Psoas muscle (tissue), 7 donors: ENCODE measurements at regions not wholly inside any gene's neighbourhood (a gene's known extent, or its start where the extent isn't known, plus 50 kb on each side); places are given as distances from the start of the nearest gene placed in this dataset.

Source experiments
- ATAC-seq, 4 donors: fragments of 200-7000 bp; cut with Tn5 transposase; one replicate each; pipeline ENCODE4 v1.9.1; 2020; ENCODE audit warnings: moderate library complexity in 3 of 4, mild to moderate bottlenecking in 2 of 4
- DNase-seq, 2 donors: peaks; one replicate each; pipeline ENCODE4 v3.0.0-alpha.2; 2020
- H3K27ac ChIP-seq: fragments of 200-600 bp; one replicate; pipeline ENCODE4 v1.8.0; 2022
- H3K27me3 ChIP-seq, 3 donors: fragments of 200-600 bp in 1 of 3; one replicate each; pipeline versions ENCODE4 v1.6.1 to v1.8.0; 2013 to 2022; ENCODE audit warnings: low read length in 2 of 3, mild to moderate bottlenecking in 2 of 3, moderate library complexity in 1 of 3; ENCODE audit not compliant: insufficient read depth in 3 of 3
- H3K36me3 ChIP-seq, 2 donors: fragments of 200-600 bp in 1 of 2; one replicate each; pipeline versions ENCODE4 v1.6.1 to v1.8.0; 2013 to 2022; ENCODE audit warnings: low read depth in 1 of 2, mild to moderate bottlenecking in 1 of 2, moderate library complexity in 1 of 2; ENCODE audit not compliant: insufficient read depth in 1 of 2
- H3K4me1 ChIP-seq: fragments of 200-600 bp; one replicate; pipeline ENCODE4 v1.8.0; 2022
- H3K4me3 ChIP-seq: fragments of 200-600 bp; one replicate; pipeline ENCODE4 v1.8.0; 2022; ENCODE audit warnings: mild to moderate bottlenecking
- H3K9me3 ChIP-seq: fragments of 200-600 bp; one replicate; pipeline ENCODE4 v1.8.0; 2022
- CTCF ChIP-seq: fragments of 200-600 bp; IDR thresholded peaks from one replicate; pipeline ENCODE4 v1.8.0; 2022; ENCODE audit warnings: antibody characterized with exemption
- WGBS, 3 donors: extraction: QIAGEN DNeasy Blood & Tissue Kit; methylation state at CpG; one replicate each; pipeline versions ENCODE4 v1.1.6 to v1.1.7; 2013; 5-methylcytosine and 5-hydroxymethylcytosine counted together
- intact Hi-C, 2 donors: fragments of 100-400 bp; cut with DNase I; formaldehyde crosslinking; loops; one replicate each; pipeline versions ENCODE4 v1.11.0 to v1.14.2; 2022
- donor health status: healthy with polysubstance abuse.
- donor health status: DM: no; HTN: no; CAD: no; lungs with moderate emphysema.
- donor health status: Bipolar disorder and iron deficiency.
- donor health status: healthy.
- donor health status: DM: yes; HTN: yes; CAD: no.
- donor health status: DM: no; HTN: no; CAD: no.
- donor health status: DM: yes; HTN: yes; CAD: no.

DNA sequence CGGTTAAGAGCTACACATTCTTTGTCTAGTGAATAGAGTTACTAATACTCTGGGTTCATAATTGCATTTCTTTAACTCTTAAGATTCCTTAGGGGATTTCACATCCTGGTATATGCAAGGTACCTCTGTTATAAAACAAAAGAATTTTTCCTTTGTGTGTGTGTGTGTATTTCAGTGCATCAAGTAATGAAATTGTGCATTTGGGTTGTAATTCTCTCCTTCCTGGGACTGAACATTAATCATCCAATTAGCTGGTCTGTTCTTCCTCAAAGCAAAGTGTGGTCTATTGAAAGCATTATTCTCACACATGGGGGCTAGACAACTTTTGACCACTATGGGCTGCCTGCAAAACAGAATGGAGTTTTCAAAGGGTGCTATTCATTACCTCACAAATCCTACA, 74.0 kb downstream of the ZC3H11B start:
- intact Hi-C loops: no loop called here
- no peak for ATAC-seq
- WGBS, 3 donors: 84 to 91% (median 87%) methylated on average over 1 of the region's 1 CpG
- Histone ChIP-seq H3K27me3 (no peaks in the 10 kb centered on the region), H3K4me3 (no peak overlapping the region), H3K4me1 (no peaks in the 10 kb centered on the region), H3K9me3 (no peaks in the 10 kb centered on the region), H3K36me3 (no peaks in the 10 kb centered on the region), H3K27ac (no peak overlapping the region)
- DNase-seq: no peak
- TF ChIP-seq CTCF: no peak

DNA sequence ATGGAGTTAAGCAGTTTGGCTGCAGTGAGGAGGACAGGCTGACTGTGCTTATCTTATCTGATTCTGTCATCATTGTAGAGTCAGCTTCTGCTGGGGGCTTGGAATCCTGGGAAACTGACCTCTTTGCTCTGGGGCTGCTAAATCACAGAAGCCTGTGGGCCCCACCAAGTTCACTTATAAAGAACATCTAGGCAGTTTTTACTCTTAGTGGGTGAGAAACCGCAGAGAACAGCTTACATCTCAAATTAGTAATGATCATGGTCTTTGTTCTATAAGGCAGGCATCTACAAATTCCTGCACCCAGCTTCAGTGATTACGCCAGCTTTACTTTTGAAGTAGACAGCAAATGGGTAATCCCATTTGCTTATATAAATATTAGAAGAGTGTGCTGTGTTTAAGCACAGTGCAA, 75.7 kb downstream of the ZC3H11B start:
- DNase-seq: no peak
- no peak for ATAC-seq
- no peaks in the 10 kb centered on the region for H3K27me3 ChIP-seq
- no peak overlapping the region for H3K4me3 ChIP-seq
- no peak for TF ChIP-seq CTCF
- H3K27ac ChIP-seq: no peak overlapping the region
- no peaks in the 10 kb centered on the region for H3K36me3 ChIP-seq
- H3K4me1 ChIP-seq: no peaks in the 10 kb centered on the region
- no peaks in the 10 kb centered on the region for H3K9me3 ChIP-seq
- 79 to 89% (median 89%) methylated on average over 2 of the region's 2 CpGs for WGBS, 3 donors
- intact Hi-C loops: no loop called here

DNA sequence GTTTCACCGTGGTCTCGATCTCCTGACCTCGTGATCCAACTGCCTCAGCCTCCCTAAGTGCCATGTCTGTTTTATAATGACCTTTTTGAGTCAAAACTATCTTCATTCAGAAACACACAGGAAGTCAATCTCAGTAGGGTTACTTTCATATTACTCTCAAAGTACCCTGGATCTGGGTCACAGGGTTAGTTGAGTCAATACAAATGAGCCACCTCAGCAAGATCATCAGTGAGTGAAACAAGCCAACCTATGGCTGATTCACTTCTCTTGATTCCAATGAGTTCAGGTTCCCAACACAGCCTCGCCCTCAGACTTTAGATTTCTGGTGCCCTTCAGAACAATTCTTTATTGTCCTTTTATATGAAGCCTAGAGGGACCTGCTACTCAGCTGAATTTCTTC, 76.9 kb downstream of the ZC3H11B start:
- Histone ChIP-seq H3K36me3 (no peaks in the 10 kb centered on the region), H3K4me1 (no peaks in the 10 kb centered on the region), H3K9me3 (no peaks in the 10 kb centered on the region), H3K4me3 (no peak overlapping the region), H3K27me3 (no peaks in the 10 kb centered on the region), H3K27ac (no peak overlapping the region)
- no peak for DNase-seq
- intact Hi-C loops: no loop called here
- WGBS, 3 donors: 93 to 98% (median 93%) methylated on average over 4 of the region's 4 CpGs
- TF ChIP-seq CTCF: no peak
- no peak for ATAC-seq

- TF ChIP-seq CTCF: no peak
- no peaks in the 10 kb centered on the region for H3K4me1 ChIP-seq
- WGBS, 3 donors: 23 to 53% (median 44%) methylated on average over 1 of the region's 1 CpG
- no peak for ATAC-seq
- DNase-seq: no peak
- H3K4me3 ChIP-seq: no peak overlapping the region
- no peaks in the 10 kb centered on the region for H3K9me3 ChIP-seq
- intact Hi-C loops: no loop called here
- H3K27ac ChIP-seq: no peak overlapping the region
- no peaks in the 10 kb centered on the region for H3K36me3 ChIP-seq
- no peaks in the 10 kb centered on the region for H3K27me3 ChIP-seq
Observed at GRCh38 chr1:219534991-219535390, 77.9 kb downstream of the ZC3H11B start.

GRCh38 chr1:219533280-219533679, 79.6 kb downstream of the ZC3H11B start:
- DNase-seq (peak; percentile 39 to 65), ATAC-seq (peak; percentile 30 to 64 (median 60))
- intact Hi-C loops: no loop called here
- WGBS, 3 donors: 14 to 33% (median 15%) methylated on average over 1 of the region's 1 CpG
- no peak overlapping the region for H3K4me3 ChIP-seq
- H3K4me1 ChIP-seq: no peaks in the 10 kb centered on the region
- TF ChIP-seq CTCF: no peak
- no peaks in the 10 kb centered on the region for H3K9me3 ChIP-seq
- H3K36me3 ChIP-seq: no peaks in the 10 kb centered on the region
- no peaks in the 10 kb centered on the region for H3K27me3 ChIP-seq
- H3K27ac ChIP-seq: no peak overlapping the region
